GM18907 (cell line): ENCODE measurements at regions not wholly inside any gene's neighbourhood (a gene's known extent, or its start where the extent isn't known, plus 50 kb on each side); places are given as distances from the start of the nearest gene placed in this dataset.
"Not testable (repeated sequence)": the region's sequence is repeated elsewhere in the genome, so short reads cannot be mapped to it uniquely, and the experiment has no call there.

ENCODE experiments used
- ATAC-seq: cut with Tn5 transposase; IDR thresholded peaks from one replicate; pipeline ENCODE4 v1.9.1; 2021; ENCODE audit warnings: mild to moderate bottlenecking, moderate library complexity; ENCODE audit not compliant: unreplicated experiment

DNA sequence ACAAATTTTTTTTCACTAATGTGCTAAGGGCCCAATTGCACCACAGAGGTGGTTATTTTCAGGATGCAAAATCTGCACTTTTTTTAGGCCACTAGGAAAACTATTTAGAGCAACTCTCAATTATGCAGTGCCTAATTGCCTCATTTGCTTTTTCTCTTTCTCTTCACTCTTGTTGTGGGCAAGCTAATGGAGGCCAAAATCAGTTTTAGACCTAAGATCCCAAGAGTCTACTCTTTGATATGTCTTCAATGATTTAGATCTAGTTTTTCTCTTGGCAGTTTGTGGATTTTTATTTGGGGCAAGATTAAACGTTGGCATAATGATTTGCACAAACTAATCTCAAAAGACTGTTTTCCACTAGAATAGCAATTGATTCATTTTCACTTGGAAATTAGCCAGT is 1996.9 kb downstream of the LRRC4C start:
- ATAC-seq, result no peak

DNA sequence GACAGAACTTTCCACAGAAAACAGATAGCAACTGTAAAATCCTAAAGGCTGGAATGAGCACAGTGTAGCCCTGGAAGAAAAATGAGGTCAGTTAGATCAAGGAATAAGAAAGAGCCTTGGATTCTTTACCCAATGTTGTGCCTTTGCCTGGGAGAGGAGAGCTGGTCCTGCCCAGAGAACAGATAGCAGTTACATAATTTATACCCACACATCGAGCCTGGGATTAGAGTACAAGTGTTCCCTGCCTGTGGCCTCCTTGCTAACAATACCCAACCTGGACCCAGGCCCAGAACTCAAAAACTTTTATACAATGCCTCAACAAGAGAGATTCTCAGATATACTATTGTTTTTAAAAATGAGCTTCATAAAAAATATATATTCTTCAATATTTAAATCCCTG is 1998.4 kb downstream of the LRRC4C start:
- no peak for ATAC-seq

DNA sequence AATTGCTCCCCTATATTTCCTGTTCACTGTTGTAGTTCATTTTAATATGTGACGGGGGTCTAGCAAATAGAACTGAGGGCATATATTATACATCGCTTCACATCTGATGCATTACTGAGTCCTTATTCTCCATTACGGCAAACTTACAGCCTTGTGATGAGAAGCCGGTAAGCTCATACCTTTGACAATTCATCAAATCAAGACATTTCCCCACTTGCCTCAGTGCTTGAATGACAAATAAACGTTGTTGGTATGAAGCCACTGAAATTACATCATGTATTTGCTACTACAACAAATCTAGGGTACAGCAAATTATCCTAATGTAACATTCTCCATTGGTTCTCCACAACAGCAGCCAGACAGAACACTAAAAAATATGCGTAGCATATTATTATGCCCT is 1999.8 kb downstream of the LRRC4C start:
- no peak for ATAC-seq

DNA sequence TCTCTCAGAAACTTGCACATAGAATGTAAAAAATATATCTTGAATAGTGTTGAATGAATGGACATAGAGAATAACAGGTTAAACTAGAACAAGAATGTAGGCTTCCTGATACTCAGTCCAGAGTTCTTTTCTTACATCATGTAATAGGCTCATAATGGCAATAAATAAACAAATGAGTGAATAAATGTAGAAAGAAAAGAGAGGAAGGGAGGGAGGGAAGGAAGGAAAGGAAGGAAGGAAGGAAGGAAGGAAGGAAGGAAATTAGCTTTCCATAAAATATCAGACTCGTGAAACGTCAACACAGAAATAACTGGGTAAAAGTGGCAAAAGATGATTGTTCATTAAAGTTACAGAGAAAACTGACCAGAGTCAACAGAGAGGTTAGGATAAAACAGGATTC is 2001.0 kb downstream of the LRRC4C start:
- no peak for ATAC-seq

DNA sequence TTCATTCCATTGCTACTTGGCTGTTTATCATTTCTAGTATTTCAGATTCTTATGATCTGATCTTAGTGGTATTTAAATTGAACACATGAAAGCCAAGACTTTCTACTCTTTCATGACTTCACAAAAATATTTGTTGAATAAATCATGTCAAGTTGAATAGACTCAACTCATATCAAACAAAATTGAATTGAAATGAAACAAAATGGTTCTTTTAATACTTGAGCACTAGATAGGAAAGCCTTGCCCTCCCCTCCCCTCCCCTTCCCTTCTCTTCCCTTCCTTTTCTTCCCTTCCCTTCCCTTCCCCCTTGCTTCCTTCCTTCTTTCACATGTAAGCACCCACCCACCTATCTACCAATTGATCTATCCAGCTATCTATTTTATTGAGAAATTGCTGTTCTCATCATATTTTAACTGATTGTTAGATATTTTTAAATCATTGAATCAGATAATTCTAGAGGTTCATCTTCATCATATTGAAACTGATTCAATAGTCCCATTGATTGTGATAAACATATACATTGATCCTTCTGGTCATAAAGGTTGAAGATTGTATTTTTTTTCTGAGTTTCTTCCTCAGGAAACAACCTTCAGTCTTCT is 2015.9 kb downstream of the LRRC4C start:
- no peak for ATAC-seq

DNA sequence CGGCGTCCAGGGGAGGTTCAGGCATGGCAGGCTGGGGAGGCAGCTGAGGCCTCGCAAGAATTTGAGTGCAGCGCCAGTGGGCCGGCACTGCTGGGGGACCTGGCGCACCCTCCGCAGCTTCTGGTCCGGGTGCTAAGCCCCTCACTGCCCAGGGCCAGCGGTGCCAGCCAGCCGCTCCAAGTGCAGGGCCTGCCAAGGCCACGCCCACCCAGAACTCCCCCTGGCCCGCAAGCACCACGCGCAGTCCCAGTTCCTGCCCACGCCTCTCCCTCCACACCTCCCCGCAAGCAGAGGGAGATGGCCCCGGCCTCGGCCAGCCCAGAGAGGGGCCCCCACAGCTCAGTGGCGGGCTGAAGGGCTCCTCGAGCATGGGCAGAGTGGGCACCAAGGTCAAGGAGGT is 2017.3 kb downstream of the LRRC4C start:
- no peak for ATAC-seq

DNA sequence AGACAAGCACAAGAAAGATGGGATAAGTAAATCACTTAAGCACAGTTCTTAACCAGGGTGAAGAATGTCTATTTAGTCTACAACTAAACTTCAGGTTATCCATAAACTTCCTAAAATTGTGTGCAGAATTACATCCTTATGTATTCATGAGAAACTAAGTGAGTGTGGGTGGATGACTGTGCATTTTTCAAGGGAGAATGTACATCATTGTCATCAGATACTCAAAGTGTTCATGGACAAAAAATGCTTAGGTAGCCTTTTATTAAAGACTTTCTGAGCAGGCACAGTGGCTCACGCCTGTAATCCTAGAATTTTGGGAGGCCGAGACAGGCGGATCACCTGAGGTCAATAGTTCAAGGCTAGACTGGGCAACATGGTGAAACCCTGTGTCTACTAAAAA is 2023.8 kb downstream of the LRRC4C start:
- no peak for ATAC-seq

DNA sequence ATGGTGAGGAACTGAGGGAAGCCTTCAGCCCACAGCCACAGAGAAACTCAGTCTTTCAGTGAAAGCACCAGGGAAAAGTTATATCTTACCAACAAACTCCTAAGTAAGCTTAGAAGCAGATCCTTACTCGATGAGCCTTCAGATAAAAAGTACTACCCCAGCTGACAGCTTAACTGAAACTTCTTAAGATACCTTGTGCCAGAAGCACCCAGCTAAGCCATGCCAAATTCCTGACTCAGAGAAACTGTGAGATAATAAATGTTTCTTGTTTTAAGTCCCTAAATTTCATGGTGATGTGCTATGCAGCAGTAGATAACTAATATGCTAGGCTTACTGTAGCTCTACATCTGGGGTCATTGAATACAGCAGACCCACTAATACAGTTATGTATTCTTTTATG is 2025.0 kb downstream of the LRRC4C start:
- ATAC-seq, result no peak

DNA sequence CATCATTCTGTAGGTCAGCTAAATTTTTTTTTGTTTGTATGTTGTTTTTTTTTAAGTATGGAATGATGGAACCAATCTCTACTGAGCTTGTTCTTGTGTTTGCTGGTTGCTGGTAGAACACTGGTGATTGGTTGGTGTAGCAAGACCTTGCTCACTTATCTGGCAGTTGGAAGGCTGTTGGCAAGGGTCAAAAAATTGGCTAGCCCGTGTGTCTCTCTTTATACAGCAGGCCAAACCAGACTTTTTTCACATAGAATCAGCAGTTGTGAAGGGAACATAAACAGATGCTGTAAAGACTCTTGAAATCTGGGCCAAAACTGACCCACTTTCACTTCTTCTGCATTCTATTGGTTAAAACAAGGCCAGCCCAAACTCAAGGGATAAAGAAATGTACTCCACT is 2026.5 kb downstream of the LRRC4C start:
- ATAC-seq, result no peak

DNA sequence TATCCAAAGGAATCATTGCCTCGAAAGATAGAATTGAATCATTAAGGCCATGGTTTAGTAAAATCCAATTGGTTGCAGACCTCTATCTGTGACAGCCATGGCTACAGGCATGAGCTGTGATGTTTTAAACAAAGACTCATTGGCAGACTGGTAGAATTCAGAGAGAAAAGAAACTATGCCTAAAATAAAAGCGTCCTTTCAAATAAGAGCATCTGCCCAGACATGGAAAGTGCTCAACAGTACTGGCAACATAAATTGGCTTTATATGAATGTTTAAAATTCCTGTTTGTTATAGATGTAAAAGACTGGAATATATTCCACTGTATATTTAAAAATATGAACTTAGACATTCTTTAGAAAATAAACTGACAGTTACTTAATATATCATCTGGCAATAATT is 2034.2 kb downstream of the LRRC4C start:
- no peak for ATAC-seq

DNA sequence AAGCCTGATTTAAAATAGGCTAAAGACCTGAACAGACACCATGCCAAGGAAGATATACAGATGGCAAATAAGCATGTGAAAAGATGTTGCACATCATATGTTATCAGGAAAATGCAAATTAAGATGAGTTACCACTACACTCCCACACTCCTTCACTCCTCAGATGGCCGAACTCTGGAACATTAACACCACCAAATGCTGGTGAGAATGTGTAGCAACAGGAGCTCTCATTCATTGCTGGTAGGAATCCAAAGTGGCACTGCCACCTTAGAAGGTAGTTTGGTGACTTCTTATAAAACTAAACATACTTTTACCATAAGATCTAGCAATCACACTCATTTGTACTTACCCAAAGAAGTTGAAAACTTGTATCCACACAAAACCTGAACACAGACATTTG is 2047.3 kb downstream of the LRRC4C start:
- ATAC-seq, result no peak

DNA sequence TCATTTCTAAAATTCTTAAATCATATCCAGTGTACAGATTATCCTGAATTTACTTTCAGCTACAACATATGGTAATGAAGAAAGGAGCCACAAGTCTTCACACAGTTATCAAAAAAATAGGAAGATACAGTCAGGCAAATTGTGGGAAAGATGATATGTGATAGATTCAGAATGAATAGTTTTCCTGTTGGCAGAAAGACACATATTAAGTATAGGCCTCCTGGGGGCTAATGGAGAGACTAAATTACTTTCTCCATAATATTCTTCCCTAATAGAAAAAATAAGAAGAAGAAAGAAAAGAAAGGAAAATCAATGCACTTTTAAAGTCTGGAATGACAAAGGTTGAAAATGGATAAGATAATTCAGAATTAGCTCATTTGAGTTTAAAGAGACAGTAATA is 2073.5 kb downstream of the LRRC4C start:
- ATAC-seq, result no peak

DNA sequence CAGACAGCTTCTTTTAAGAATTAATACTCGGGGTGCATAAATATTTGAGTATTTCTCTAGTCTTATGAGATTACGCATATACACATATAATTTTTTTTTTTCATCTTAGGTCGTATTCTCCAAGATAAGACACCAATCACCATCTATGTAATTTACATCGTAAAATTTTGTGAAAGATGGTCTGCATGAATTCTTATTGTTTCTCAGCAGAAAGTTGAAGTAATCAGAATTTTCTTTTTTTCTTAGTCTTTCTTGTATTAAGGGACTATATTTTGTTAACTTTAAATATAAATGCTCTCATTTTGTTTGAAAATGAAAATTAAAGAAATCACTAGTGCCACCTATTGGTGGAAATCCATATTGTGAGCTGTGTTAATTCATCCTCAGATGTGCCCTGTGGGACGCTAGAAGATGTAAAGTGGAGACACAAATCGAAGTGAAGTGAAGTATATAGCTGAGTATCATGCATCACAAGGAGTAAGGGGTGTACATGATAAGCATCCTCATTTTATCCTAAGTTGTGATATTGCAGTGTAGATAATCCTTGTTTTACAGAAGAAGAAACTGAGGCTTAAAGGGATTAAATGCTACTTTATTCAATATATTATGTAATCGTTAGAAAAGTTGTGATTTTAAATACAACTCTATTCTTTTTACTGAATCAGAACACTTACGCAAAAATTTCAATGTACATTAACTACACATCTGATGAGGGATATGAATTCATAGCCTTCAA is 2084.3 kb downstream of the LRRC4C start:
- ATAC-seq, result no peak

DNA sequence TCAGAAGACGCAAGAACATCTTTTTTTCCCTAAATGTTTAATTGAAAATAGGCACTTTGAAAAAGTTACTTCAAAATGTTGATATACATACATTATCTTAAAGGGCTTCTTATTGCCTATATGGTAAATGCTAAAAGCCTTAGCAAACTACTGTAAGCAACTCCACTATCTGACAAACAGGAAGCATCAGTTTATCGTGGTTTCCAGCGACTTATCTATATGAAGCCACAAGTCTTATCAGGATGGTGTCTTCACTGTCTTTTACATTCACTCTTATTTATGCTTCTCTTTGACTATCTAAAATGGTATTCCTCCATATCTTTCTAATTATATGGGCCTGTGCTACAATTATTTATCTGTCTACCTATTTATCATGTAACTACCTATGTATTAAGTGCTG is 2091.9 kb downstream of the LRRC4C start:
- no peak for ATAC-seq

DNA sequence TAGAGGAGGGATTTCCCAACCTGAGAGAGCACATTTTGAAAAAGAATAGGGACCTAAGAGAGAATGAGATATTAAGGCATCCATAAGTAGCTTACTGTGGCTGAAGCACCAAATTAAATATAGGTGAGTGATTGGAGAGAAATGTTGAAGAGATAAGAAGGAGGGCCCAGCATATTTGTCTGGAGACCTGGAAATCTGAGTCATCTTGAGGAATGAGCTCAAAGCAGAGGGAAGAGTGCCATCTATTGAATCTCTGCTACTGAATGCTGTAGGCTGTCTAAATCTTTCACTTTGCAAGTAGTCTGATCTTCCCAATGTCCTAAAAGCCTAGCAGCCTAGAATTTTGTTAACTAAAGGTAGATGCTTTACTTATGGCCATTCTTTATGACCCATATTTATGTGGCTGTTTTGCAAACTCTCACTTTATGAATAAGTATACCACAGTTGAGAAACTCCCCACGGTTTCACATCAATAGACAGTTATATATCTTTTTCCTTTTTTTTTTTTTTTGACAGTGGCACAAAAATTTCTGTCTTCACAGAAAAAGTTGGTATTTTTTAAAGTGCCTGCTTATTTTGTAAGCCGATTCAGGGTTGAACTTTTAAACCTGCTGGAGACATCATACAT is 2093.5 kb downstream of the LRRC4C start:
- ATAC-seq, result no peak

DNA sequence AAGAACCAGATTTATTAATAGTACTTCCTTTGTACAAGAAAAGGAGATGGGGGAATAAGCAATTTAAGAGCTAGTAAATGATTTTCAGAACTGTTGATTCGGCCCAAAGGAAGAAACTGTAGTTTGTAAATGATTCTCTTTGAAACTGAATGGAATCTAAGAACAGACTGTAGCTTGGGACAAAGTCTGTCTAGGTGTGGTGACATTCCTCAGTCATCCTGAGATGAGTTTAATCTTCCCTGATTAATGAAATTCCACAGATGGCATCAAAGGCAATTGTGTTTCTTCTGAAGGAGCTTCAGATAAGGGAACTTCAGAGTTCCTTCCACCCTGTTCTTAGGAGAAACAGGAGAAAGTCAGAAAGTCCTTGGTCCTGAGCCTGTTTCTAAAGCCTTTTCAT is 2095.9 kb downstream of the LRRC4C start:
- ATAC-seq, result no peak

DNA sequence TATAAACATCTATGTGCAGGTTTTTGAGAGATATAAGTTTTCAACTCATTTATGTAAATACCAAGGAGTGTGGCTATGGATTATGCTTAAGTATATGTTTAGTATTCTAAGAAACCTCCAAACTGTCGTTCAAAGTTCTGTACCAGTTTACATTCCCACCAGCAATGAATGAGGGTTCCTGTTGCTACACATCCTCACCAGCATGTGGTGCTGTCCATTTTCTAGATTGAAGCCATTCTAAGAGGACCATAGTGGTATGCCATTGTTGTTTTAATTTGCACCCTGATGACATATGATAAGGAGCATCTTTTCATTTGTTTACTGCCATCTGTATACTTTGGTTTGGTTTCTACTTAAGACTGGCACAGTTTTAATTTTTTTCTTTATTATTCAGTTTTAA is 2097.9 kb downstream of the LRRC4C start:
- ATAC-seq, result no peak

DNA sequence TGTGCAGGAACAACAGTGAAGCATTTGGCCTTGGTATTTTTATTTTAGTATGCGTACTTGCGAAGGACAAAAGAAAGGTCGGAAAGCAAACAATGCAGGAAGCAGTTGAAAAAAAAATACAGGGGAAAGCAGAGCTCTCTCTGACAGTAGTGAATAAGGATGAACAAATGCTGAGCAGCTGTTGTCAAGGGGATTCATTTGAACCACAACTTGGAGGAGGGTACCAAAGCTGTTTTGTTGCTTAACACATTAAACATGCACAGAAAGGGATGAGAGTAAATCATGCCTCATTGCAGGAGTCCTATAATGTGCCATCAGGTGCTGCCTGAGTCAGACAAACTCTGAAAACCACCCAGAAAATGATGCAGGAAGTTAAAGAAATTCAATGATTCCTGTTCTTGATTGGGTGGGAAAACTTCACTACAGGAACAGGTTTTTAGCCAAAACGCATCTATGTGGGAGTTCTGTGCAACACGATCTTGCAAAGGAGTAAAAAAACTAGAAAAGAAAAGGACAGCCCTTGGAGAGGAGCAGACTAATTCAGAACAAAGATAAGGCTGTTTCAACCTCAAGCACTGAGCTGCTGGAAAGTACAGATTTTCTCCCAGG is 2113.5 kb downstream of the LRRC4C start:
- no peak for ATAC-seq

DNA sequence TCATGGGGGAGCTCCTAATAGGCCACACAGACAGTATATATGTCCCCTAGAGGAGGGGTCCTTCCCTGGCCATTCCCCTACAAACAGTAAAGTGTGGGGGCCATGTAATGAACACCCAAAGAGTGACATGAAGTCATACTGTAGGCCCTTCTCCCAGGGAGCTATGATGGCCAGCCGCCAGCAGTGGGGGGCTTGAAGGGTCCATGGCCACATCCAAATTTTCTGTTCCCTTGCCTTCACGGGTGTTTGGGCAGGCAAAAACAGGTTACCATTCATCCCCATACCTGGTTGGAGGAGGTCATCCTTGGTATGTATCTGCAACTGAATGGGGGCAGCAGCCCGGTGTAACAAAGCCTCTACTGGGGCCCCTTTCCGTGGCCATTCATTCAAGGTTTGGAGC is 2118.0 kb downstream of the LRRC4C start:
- no peak for ATAC-seq

DNA sequence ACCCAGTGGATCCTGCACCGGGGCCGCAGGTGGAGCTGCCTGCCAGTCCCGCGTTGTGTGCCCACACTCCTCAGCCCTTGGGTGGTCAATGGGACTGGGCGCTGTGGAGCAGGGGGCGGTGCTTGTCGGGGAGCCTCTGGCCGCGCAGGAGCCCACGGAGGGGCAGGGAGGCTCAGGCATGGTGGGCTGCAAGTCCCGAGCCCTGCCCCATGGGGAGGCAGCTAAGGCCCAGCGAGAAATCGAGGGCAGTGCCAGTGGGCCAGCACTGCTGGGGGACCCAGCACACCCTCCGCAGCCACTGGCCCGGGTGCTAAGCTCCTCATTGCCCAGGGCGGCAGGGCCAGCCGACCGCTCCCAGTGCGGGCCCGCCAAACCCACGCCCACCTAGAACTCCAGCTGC is 2126.4 kb downstream of the LRRC4C start:
- not testable (repeated sequence) for ATAC-seq

DNA sequence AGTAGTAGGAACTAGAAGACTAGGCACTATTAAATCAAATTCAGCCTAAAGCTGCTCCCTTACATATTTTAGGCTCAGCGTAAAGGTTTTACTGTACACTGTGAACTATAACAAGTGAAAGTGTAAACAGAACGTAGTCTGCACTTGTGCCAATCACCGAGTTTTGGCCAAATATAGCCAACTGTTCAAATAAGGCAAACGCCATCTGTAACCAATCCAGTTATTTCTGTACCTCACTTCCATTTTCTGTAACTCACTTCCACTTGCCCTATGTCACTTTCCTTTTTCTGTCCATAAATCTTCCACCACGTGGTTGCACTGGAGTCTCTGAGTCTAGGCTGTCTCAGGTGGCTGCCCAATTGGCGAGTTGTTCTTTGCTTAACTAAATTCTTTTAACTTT is 2132.2 kb downstream of the LRRC4C start:
- no peak for ATAC-seq

DNA sequence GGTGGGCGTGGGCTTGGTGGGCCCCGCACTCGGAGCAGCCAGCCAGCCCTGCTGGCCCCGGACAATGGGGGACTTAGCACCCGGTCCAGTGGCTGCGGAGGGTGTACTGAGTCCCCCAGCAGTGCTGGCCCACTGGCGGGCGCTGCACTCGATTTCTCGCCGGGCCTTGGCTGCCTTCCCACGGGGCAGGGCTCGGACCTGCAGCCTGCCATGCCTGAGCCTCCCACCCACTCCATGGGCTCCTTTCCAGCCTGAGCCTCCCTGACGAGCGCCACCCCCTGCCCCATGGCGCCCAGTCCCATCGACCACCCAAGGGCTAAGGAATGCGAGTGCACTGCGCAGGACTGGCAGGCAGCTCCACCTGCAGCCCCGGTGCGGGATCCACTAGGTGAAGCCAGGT is 2147.6 kb downstream of the LRRC4C start:
- not testable (repeated sequence) for ATAC-seq
